ENCODE measurements at regions not wholly inside any gene's neighbourhood (a gene's known extent, or its start where the extent isn't known, plus 50 kb on each side); places are given as distances from the start of the nearest gene placed in this dataset.

DNA sequence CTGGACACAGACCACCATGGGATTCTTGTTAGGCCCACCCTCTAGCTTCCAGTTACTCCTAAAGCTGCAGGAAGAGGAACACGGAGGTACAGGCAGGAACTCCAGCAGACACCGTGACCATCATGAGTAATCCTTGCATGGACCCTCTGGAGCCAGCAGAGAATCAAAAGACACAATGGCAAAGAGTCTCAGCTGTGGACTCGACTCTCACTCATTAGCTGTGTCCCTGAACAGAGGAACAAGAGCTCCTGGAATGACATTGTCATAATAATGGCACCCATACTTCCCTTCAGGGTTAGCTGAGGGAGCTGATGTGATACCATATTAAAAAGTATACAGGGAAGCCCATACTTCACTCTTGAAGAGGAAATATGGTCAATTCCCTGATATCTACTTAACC is 176.3 kb upstream of the ASIC2 start:
- TF ChIP-seq, protein P1, sequence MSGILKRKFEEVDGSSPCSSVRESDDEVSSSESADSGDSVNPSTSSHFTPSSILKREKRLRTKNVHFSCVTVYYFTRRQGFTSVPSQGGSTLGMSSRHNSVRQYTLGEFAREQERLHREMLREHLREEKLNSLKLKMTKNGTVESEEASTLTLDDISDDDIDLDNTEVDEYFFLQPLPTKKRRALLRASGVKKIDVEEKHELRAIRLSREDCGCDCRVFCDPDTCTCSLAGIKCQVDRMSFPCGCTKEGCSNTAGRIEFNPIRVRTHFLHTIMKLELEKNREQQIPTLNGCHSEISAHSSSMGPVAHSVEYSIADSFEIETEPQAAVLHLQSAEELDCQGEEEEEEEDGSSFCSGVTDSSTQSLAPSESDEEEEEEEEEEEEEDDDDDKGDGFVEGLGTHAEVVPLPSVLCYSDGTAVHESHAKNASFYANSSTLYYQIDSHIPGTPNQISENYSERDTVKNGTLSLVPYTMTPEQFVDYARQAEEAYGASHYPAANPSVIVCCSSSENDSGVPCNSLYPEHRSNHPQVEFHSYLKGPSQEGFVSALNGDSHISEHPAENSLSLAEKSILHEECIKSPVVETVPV (CRISPR knock-in tag; IDR thresholded peaks at IDR 0.05), result no peak
- TF ChIP-seq TOX (CRISPR knock-in tag; IDR thresholded peaks at IDR 0.05; ENCODE audit: borderline replicate concordance), result no peak
